ENCODE measurements at regions not wholly inside any gene's neighbourhood (a gene's known extent, or its start where the extent isn't known, plus 50 kb on each side); places are given as distances from the start of the nearest gene placed in this dataset.

GRCh38 chr1:200311256-200311655 is 98.6 kb downstream of the ZNF281 start:
- TF ChIP-seq EZH2phosphoT487 (IDR thresholded peaks at IDR 0.05; ENCODE audit: insufficient read depth, low read depth), result no peak
- TF ChIP-seq EZH2 (IDR thresholded peaks at IDR 0.05; ENCODE audit: insufficient read depth, poor library complexity, severe bottlenecking), result no peak
